ENCODE measurements at regions not wholly inside any gene's neighbourhood (a gene's known extent, or its start where the extent isn't known, plus 50 kb on each side); places are given as distances from the start of the nearest gene placed in this dataset.
"Not testable (repeated sequence)": the region's sequence is repeated elsewhere in the genome, so short reads cannot be mapped to it uniquely, and the experiment has no call there.

DNA sequence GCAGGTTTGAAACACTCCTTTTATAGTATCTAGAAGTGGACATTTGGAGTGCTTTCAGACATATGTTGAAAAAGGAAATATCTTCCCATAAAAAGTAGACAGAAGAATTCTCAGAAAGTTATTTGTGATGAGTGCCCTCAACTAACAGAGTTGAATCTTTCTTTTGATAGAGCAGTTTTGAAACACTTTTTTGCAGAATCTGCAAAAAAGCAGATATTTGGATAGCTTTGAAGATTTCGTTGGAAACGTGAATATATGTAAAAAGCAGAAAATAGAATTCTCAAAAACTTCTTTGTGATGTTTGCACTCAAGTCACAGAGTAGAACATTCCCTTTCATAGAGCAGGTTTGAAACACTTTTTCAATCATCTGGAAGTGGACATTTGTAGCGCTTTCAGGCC, 676.4 kb upstream of the ZNF337 start:
- DNase-seq (ENCODE audit: low read depth); H3K4me3 ChIP-seq (ENCODE audit: low read depth, low read length): not testable (repeated sequence)

DNA sequence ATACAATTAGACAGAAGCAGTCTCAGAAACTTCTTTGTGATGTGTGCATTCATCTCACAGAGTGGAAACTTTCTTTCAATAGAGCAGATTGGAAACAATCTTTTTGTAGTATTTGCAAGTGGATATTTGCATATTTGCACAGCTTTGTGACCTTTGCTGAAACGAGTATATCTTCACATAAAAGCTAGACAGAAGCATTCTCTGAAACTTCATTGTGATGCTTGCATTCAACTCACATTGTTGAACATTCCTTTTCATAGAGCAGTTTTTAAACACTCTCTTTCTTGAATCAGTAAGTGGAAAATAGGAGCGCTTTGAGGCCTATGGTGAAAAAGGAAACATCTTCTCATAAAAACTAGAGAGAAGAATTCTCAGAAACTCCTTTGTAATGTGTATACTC, 657.9 kb upstream of the ZNF337 start:
- DNase-seq (ENCODE audit: low read depth): no peak
- TF ChIP-seq, protein P1, sequence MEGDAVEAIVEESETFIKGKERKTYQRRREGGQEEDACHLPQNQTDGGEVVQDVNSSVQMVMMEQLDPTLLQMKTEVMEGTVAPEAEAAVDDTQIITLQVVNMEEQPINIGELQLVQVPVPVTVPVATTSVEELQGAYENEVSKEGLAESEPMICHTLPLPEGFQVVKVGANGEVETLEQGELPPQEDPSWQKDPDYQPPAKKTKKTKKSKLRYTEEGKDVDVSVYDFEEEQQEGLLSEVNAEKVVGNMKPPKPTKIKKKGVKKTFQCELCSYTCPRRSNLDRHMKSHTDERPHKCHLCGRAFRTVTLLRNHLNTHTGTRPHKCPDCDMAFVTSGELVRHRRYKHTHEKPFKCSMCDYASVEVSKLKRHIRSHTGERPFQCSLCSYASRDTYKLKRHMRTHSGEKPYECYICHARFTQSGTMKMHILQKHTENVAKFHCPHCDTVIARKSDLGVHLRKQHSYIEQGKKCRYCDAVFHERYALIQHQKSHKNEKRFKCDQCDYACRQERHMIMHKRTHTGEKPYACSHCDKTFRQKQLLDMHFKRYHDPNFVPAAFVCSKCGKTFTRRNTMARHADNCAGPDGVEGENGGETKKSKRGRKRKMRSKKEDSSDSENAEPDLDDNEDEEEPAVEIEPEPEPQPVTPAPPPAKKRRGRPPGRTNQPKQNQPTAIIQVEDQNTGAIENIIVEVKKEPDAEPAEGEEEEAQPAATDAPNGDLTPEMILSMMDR (conservative IDR thresholded peaks at IDR 0.05; ENCODE audit: low read depth, low read length): no peak
- no peak overlapping the region for H3K4me3 ChIP-seq (ENCODE audit: low read depth, low read length)

DNA sequence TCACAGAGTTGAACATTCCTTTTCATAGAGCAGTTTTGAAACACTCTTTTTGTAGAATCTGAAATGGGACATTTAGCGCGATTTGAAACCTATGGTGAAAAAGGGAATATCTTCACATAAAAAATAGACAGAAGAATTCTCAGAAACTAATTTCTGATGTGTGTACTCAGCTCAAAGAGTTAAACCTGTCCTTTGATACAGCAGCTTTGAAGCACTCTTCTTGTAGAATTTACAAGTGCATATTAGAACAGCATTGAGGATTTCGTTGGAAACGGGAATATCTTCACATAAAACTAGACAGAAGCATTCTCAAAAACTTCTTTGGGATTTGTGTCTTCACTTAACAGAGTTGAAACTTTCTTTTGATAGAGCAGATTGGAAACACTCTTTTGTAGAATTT, 650.7 kb upstream of the ZNF337 start:
- H3K4me3 ChIP-seq (ENCODE audit: low read depth, low read length): no peak overlapping the region
- TF ChIP-seq, protein P1 (conservative IDR thresholded peaks at IDR 0.05; ENCODE audit: low read depth, low read length): no peak

DNA sequence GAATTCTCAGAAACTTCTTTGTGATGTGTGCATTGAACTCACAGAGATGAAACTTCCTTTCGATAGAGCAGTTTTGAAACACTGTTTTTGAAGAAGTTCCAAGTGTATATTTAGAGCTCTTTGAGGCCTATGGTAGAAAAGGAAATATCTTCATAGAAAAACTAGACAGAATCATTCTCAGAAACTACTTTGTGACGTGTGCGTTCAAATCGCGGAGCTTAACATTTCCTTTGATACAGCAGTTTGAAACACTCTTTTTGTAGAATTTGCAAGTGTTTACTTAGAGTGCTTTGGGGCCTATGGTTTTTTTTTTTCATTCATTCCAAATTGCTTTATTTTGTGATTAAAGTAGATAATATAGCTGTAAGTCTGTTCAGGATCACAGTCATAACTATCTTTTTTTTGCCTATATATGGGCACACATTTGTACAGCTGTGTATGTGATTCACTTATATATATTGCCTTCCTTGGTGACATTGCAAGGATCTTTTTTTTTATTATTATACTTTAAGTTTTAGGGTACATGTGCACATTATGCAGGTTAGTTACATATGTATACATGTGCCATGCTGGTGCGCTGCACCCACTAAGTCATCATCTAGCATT, 643.9 kb upstream of the ZNF337 start:
- not testable (repeated sequence) for H3K4me3 ChIP-seq (ENCODE audit: low read depth, low read length); DNase-seq (ENCODE audit: low read depth)

More for the DNA sequence above, 650.7 kb upstream of the ZNF337 start:
- DNase-seq (ENCODE audit: low read depth): no peak

DNA sequence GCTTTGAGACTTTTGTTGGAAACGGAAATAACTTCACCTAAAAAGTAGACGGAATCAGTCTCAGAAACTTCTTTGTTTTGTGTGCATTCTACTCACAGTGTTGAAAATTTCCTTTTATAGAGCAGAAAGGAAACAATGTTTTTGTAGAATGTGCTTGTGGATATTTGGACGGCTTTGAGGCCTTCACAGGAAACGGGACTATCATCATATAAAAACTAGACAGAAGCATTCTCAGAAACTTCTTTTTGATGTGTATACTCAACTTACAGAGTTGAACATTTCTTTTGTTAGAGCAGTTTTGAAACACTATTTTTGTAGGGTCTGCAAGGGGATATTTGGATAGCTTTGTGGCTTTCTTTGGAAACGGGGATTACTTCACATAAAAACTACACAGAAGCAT, 627.5 kb upstream of the ZNF337 start:
- H3K4me3 ChIP-seq (ENCODE audit: low read depth, low read length): no peak overlapping the region
- DNase-seq (ENCODE audit: low read depth): no peak
- TF ChIP-seq, protein P1 (conservative IDR thresholded peaks at IDR 0.05; ENCODE audit: low read depth, low read length): no peak

DNA sequence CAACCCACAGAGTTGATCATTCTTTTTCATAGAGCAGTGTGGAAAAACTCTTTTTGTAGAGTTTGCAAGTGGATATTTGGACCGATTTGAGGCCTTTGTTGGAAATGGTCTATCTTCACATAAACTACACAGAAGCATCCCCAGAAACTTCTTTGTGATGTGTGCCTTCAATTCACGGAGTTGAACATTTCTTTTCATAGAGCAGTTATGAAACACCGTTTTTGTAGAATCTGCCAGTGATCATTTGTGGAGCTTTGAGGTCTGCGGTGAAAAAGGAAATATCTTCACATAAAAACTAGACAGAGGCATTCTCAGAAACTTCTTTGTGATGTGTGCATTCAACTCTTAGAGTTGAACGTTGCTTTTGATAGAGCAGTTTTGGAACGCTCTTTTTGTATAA, 618.4 kb upstream of the ZNF337 start:
- H3K4me3 ChIP-seq (ENCODE audit: low read depth, low read length): no peak overlapping the region
- no peak for DNase-seq (ENCODE audit: low read depth)
- TF ChIP-seq, protein P1 (conservative IDR thresholded peaks at IDR 0.05; ENCODE audit: low read depth, low read length): no peak

DNA sequence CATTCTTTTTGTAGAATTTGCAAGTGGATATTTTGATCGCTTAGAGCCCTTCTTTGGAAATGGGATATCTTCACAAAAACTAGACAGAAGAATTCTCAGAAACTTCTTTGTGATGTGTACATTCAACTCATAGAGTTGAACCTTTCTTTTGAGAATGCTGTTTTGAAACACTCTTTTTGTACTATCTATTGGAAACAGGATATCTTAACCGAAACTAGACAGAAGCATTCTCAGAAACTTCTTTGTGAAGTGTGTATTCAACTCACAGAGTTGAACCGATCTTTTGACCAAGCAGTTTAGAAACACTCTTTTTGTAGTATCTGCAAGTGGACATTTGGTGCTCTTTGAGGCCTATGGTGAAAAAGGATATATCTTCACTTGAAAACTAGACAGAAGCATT, 613.1 kb upstream of the ZNF337 start:
- DNase-seq (ENCODE audit: low read depth); H3K4me3 ChIP-seq (ENCODE audit: low read depth, low read length): not testable (repeated sequence)

DNA sequence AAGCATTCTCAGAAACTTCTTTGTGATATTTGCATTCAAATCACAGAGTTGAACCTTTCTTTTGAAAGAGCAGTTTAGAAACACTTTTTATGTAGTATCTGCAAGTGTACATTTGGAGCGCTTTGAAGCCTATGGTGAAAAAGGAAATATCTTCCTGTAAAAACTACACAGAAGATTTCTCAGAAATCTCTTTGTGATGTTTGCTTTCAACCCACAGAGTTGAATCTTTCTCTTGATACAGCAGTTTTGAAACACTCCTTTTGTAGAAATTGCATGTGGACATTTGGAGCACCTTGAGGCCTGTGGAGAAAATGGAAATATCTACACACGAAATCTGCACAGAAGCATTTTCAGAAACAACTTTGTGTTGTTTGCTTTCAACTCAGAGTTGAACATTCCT, 612.3 kb upstream of the ZNF337 start:
- H3K4me3 ChIP-seq (ENCODE audit: low read depth, low read length): no peak overlapping the region
- DNase-seq (ENCODE audit: low read depth): no peak
- TF ChIP-seq, protein P1 (conservative IDR thresholded peaks at IDR 0.05; ENCODE audit: low read depth, low read length): no peak

DNA sequence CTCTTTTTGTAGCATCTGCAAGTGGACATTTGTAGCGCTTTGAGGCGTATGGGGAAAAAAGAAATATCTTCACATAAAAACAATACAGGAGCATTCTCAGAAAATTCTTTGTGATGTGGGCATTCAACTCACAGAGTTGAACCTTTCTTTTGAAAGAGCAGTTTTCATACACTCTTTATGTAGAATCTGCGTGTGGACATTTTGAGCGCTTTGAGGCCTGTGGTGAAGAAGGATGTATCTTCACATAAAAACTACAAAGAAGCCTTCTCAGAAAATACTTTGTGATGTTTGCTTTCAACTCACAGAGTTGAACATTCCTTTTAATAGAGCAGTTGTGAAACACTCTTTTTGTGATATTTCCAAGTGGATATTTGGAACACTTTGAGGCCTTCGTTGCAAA, 598.4 kb upstream of the ZNF337 start:
- H3K4me3 ChIP-seq (ENCODE audit: low read depth, low read length): no peak overlapping the region
- TF ChIP-seq, protein P1 (conservative IDR thresholded peaks at IDR 0.05; ENCODE audit: low read depth, low read length): no peak
- DNase-seq (ENCODE audit: low read depth): no peak

DNA sequence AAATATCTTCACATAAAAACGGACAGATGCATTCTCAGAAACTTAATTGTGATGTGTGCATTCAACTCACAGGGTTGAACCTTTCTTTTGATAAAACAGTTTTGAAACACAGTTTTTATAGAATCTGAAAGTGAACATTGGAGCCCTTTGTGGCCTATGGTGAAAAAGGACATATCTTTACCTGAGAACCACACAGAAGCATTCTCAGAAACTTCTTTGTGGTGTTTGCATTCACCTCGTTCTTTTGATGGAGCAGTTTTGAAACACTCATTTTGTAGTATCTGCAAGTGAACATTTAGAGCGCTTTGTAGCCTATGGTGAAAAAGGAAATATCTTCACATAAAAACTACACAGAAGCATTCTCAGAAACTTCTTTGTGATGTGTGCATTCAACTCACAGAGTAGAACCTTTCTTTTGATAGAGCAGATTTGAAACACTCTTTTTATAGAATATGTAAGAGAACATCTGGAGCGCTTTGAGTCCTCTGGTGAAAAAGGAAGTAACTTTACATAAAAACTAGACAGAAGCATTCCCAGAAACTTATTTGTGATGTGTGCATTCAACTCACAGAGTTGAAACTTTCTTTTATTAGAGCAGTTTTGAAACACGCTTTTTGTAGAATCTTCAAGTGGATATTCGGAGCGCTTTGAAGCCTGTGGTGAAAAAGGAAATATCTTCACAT, 591.9 kb upstream of the ZNF337 start:
- DNase-seq (ENCODE audit: low read depth); H3K4me3 ChIP-seq (ENCODE audit: low read depth, low read length): not testable (repeated sequence)
